GM19455 (cell line): ENCODE measurements at regions not wholly inside any gene's neighbourhood (a gene's known extent, or its start where the extent isn't known, plus 50 kb on each side); places are given as distances from the start of the nearest gene placed in this dataset.
"Not testable (repeated sequence)": the region's sequence is repeated elsewhere in the genome, so short reads cannot be mapped to it uniquely, and the experiment has no call there.

Source experiments
- ATAC-seq: cut with Tn5 transposase; IDR thresholded peaks from one replicate; pipeline ENCODE4 v1.9.1; 2021; ENCODE audit not compliant: unreplicated experiment

DNA sequence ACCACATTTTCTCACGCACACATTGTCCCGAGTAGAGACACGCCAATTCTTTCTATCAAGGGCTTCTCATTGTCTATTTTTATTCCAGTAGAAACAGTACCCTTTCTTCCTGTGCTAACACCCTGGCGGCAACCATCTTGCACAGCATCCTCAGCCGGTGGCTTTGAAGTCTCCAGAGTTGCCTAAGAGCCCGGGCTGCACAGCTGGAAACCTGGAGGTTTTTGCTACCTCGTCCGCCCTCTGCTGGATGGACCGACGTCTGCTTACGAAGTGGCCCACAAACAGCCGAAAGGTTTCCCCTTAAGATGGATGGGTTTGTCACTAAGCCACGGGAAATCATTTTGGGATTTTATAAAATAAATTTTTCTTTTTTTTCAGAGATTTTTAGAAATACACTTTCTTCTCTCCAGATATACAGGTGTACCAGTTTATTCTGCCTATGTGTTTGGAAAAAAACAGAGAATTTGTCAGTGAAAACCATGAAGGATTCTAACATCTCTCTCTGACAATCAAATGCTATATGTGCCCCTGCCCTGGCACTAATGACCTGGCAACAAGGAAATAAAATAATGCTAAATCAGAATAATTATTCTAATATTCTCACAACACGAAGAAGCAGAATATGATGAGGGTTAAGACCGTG, 81.8 kb upstream of the FAM204A start:
- ATAC-seq: peak; percentile 91

DNA sequence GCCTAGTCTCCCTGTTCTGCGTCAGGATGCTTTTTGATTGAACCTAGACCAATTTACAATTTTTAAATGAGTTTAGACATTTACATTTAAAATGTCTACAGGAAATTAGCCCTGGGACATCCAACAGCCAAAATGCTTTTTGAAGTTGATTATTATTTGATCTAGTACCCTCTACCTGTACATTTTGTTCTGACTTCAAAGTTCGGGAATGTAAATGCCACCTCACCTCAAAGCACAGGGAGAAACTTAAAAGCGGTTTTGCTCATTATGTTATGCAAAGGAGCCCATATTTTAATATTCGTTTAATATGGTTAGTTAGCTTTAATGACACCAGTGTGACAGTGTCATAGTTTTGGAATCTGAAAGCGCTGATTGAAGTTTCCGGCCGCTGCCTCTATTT, 80.1 kb upstream of the FAM204A start:
- ATAC-seq: no peak

DNA sequence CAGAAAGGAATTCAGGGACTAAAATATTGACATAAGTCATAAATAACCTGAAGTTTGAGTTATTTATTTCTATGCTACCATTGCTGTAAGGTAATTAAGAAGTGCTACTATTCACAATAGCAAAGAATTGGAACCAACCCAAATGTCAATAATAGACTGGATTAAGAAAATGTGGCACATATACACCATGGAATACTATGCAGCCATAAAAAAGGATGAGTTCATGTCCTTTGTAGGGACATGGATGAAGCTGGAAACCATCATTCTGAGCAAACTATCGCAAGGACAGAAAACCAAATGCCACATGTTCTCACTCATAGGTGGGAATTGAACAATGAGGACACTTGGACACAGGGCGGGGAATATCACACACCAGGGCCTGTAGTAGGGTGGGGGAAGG, 77.9 kb upstream of the FAM204A start:
- not testable (repeated sequence) for ATAC-seq

DNA sequence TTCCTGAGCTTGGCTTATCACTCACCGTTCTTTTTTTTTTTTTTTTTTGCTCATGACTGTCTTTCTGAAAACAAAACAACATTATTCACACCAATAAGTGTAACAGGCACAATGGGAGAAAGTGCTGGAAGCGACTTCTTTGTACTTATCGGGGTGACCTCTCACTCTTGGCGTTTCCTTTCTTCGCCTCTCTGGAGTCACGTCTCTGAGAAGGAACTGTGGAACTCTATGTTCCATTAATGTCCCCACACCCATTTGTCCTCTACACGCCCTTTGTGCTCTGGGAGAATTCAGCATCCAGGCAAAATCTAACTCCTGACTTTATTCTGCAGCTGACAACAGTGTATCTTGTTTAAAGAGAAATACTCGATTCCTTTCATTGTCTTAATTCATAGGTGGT, 70.8 kb upstream of the FAM204A start:
- no peak for ATAC-seq

DNA sequence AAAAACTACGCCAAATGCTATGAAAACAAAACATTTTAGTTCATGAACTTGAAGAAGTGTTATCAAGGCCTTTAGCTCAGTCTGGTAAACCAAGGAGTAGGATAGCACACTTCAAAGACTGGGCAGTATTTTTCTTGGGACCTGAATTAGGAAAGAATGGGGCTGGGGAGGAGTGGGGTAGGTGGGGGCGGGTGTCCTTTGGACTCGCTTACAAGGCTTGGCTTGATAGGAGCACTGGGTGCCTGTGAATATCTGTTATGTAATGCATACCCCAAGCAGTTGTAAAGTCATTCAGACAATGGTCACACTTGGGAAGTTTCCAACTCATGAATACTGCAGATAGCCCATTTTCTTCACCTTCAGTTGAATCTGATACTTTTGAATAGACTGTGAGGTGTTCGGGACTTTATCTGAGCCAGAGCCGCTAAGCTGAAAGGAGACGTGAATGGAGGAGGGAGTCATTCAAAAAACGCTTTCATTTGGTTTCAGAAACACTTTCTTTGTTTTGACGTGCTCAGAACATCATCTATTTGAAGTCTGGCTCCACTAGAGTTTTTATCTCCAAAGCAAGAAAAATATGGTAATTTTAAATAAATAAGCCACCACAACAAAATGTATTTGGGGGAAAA, 70.1 kb upstream of the FAM204A start:
- ATAC-seq: no peak

DNA sequence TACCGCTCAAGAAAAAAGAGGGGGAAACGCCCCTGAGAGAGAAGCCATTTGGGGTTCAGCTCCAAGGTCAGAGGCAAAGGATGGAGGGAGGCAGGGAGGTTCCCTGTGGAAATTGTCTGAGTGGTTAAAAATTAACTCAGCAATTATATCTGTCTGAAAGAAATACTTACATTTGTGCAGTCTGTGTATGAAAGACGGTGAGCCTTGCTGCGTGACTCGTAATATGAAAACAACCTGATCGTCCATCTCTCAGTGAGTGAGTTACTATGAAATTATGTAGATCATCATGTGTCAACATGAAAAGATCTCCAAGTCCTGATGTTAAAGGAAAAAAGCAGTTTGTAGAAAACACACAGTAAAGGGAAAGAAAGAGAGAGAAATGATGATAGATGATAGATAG, 67.2 kb upstream of the FAM204A start:
- ATAC-seq: no peak

DNA sequence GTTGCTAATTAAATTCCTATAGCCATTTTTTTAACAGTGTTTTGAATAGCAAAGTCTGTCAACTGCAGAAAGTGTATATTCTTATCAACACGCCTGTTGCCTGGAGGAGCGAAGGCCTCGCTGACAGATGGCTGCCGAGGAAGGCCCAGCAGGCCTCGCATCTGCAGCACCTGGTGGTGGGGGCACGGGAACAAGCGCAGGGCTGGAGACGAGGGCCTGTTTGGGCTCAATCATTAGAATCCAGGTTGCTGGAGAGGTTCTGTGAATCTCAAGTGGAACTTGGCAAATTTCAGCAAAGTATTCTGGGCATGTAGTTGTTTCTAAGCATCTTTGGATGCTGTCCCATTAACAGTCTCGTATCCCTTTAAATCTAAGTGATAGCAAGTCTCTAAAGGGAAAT, 66.1 kb upstream of the FAM204A start:
- ATAC-seq: no peak

DNA sequence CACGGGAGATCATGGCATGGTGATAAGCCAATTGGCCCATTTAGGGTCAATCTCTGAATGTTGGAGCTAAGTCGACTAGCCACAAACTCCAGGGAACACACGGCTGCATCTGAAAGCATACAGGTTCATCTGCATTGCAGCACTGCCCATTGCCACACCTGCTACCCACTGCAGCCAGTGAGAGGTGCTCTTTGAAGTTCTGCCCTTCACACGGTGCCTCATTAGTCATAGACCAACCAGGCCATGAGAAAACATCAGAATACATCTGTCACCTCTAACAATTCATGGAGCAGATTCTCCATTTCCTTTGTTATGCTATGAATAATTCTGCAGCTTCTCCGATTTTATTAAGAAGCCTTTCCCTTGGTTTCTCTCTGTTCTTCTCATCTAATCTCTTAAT, 65.7 kb upstream of the FAM204A start:
- ATAC-seq: no peak

DNA sequence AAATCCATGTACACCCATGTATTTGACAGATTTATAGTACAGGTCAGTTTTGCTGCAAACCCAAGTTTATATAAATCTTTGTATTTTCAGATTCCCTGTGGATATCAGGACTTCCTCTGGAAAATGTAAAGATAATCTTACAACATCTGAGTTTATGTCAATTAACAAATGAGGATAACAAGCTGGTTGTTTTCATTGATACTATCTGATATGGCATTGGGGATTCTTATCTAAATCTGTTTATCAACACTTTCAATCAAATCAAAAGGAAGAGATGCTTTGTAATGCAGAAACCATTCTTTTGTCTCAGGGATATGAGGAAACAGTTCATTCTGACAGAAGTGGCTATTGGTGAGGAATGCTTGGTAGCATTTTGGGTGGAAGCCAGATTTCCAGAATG, 64.9 kb upstream of the FAM204A start:
- no peak for ATAC-seq

DNA sequence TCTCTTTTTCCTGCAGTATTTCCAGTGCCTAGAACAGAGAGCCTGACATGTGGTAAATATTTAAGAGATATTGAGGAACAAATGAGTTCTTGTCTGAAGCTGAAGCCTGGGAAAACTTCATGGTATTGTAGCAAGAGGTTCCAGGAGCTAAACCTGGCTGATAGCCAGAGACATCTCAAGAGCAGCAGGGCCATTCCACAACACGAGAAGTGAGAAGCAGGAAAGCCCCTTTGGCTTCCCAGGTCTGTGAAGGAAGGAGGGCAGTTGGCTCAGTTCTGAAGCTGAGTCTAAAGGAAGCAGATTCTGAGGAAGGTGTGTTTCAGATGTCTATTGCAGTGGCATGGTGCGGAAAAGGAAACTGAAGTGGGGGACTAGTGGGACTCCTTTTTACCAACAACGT, 63.8 kb upstream of the FAM204A start:
- no peak for ATAC-seq

DNA sequence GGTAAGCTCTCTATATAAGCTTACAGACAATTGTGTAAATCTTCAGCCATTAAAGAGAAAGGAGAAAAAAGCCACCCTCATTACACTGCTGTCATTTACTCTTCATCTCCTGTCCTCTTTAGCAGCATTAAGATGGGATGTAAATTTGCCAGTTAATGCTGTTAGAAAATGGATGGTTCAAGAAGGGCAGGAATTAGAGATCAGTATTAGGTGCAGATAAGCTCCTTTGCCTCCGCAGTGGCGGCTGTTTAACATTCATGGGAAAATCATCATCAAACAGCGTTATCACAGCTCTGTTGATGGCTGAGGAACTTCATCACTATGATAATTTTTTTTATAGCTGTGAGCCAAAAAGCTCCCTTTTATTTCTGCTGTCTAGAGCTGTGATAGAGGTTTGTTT, 61.8 kb upstream of the FAM204A start:
- no peak for ATAC-seq

DNA sequence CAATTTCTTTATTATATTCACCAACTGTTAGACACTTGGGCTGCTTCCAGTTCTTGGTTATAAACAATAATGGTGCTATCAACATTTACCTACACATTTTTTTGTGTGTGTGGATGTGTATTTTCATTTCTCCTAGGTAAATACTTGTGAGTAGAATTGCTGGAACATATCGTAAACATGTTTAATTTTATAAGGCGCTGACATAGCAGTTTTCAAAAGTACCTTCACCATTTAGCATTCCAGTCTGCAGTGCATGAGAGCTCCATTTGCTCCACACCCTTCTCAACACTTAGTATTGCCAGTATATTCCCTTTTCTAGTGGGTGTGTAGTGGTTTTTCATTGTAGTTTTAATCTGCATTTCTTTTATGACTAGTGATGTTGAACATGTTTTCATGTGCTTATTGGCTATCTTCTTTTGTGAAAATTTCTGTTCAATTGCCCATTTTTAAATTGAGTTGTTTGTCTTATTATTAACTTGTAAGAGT, 59.6 kb upstream of the FAM204A start:
- no peak for ATAC-seq

DNA sequence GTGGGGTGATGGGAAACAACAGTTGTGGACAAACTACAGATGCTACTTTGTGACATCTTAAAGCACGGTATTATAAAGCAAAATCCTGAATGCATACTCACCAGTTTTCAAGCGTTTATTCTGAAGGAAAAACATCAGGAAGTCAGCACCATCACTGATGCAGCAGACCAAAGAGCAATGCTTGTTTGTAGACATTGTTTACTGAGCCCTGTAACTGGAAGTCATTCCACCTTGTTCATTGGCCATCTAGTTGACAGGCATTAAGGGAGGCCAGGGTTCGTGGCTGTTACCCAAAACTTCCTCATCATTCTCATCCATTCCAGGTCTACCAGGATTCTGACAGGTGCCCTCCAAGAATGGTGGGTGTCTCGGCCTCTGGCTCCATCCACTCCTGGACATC, 55.3 kb upstream of the FAM204A start:
- ATAC-seq: no peak

DNA sequence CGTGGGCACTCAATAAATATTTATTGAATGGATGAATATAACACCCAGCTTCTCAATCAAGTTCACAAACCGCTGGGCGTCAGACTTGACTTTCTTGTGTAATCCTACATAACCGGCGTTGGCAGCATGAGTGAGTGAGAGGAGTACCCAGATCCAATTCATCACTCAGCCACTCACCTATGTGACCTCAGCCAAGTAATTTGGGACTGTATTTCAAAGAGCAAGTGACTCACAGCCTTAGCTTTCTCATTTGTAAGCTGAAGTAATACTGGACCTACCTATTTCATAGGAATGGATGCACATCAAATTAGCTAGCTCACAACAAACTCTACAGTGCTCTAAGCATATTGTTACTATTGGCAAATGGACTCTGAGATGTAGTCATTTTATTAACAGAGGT, 53.8 kb upstream of the FAM204A start:
- ATAC-seq: no peak

DNA sequence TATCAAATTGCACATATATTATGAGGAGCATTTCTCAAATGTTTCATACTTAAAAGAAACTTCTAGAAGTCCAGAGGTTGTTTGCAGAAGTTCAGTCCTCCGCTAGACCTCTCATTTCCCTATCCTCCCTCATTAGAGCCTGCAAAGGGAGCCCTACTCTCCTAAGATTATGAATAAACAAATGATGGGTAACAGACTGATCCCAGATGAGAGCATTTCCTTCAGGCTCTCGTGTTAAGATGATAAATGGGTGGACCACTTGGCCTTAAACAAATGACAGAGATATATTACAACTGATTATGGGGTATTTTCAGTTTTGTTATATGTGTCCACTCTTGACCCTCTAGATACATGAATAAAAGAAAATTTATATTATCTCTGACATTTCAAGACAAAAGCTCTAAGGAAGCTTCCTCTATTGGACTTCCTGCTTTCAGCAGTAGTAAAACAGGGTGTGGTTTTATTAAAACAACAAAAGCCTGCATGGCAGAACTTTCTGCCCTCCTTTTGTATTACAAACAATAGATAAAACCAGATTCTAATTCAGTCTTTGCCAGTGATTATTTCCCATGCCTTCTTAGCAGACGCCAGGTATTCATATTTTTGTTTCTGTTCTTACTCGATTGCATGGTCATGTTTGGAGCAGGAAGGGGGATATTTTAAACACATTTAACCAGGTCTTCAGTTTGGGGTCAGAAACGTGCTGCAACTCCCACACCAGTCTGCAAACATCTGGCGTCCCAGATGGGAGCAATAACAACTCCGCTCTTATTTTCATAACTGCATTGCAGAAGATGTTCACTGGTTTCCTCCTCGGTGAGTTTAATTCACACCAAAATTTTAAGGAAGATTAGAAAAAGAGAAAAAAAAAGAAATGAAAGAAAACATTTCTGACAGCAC, 52.4 kb upstream of the FAM204A start:
- ATAC-seq: no peak

DNA sequence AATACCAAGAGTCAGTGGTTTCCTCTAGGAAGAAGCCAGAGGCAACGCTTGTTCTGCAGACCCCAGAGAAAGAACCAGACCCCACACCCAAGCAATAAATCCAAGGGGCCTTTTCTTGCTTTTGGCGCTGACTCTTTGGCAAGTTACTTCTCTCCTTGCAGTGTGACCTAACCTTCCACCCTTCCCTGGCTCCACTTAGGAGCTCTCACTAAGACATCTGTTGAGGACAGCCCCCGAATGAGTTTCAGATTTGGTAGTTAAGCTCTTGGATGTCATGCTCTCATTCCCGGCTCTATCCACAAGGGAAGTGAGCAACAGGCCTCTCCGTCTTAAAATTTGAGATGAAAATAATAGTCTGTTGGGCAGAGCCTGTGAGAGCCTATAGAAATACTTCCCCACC, 50.6 kb upstream of the FAM204A start:
- ATAC-seq: no peak
